Stimulated activated CD4-positive, alpha-beta T cell treated with anti-CD3 and anti-CD28 coated beads, Interleukin-1b, Interleukin-23, amount 100 ng/mL, for 24 hours (primary cell): ENCODE measurements at regions not wholly inside any gene's neighbourhood (a gene's known extent, or its start where the extent isn't known, plus 50 kb on each side); places are given as distances from the start of the nearest gene placed in this dataset.

ENCODE experiments used
- DNase-seq, 4 experiments: peaks; one replicate each; pipeline ENCODE4 v3.0.0-alpha.2; 2020; ENCODE audit warnings: low read depth in 4 of 4, low spot score in 1 of 4

GRCh38 chr2:5370158-5370557 is 322.0 kb upstream of the SOX11 start:
- DNase-seq = no peak

- no peak for DNase-seq
These were observed 320.0 kb upstream of the SOX11 start for GRCh38 chr2:5372141-5372540.

GRCh38 chr2:5373200-5373599 is 319.0 kb upstream of the SOX11 start:
- no peak for DNase-seq

GRCh38 chr2:5374762-5375161 is 317.4 kb upstream of the SOX11 start:
- no peak for DNase-seq

GRCh38 chr2:5377323-5377722 is 314.9 kb upstream of the SOX11 start:
- DNase-seq = no peak

DNA sequence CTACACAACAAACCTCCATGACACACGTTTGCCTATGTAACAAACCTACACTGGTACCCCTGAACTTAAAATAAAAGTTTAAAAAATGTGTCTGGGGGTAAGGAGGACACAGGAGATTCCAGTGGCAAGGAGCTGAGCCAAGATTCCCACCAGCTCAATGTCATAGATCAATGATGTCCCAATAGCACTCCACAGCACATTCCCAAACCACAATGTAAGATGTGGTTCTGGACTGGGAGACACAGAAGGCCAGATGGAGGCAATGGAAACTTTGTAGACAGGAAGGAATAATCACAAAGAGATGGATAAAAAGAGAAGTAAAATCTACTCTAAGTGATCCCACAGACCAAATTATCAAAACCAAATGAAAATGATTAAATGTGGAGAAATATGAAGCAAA is 312.4 kb upstream of the SOX11 start:
- DNase-seq = no peak

DNA sequence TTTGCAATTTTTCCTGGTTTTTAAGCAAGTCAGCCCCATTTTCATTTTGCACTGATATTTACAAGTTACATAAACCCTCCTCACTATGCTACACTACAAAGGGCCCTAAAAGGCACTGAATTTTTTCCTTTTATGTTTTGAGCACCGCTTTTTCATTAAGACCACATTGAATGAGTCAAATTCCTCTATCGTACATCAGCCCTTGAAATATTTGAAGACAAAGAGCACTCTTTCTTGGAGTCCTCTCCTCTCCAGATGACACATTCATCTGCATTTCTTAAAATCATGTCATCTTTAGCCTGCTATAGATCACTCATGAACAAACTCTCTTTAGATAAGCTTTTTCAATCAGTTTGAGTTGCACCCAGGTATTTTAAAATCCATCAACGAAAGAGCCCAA is 306.6 kb upstream of the SOX11 start:
- no peak for DNase-seq

DNA sequence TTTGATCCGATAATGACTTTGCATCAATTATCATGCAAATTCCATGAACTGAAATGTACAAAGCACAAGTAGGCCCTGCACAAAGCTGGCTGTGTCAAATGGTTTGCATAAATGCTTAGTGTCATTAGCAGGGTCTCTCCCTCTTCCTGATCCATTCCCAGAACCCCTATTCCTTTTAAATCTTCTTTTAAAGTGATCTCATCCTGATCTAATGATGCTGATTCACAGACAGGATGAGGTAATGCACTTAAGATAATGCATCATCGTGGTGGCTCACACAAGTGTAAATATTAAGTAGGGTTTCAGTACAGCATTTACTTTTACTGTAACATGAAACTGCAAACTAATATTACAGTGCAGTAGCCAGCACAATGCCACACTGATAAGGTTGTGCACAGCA is 304.8 kb upstream of the SOX11 start:
- DNase-seq = no peak

DNA sequence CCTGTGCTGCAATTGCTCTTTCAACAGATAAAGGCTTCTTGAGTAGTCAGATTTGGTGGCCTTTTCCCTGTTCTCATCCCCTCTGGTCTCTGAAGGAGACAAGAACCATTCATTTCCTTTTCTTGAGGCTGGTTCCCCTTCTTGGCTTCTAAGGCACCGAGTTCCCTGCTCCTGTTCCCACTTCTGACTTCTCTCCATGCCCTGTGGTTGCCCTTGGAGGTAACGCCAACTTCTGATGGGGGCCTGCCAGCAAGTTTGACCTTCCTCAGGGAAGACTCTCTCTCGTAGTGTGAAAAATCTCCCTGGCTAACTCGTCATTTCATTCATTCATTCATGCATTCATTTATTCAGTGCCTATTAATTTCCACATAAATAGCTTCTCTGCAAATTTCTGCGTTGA is 302.4 kb upstream of the SOX11 start:
- DNase-seq = no peak

DNA sequence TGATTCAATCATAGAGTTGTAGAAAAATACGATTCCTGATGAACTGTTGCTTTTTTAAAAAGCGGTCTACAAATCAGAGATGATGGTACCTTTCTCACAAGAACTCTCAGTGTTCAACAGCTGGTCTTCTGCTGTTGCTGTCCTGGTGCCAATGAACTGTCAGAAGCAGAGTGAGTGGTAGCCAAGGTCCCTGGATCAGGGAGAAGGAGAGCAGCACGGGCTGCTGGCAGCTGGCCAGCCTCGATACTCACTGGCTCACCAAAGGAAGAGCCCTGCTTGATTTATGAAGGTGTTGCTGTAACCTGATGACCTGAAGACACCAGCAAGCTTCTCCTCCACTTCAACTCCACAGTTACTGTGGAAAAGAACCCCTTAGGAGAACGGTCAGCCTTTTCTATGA is 300.8 kb upstream of the SOX11 start:
- no peak for DNase-seq

DNA sequence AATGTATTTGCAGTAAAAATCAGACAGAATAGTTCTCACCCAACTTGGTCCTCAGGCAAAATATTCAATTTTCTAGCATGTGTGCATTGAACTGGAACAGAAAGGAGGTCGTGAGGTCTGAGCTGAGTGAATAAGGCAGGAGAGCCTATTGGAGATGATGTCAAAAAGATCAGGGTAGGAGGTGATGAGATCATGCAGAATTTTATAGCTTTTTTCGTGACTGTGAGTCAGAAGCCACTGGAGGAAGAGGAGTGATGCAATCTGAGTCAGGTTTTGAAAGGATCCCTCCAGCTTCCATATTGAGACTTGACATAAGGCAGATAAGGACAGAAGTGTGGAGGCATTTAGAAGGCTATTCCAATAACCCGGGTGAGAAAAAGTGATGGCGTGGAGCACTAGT is 299.5 kb upstream of the SOX11 start:
- DNase-seq = no peak

DNA sequence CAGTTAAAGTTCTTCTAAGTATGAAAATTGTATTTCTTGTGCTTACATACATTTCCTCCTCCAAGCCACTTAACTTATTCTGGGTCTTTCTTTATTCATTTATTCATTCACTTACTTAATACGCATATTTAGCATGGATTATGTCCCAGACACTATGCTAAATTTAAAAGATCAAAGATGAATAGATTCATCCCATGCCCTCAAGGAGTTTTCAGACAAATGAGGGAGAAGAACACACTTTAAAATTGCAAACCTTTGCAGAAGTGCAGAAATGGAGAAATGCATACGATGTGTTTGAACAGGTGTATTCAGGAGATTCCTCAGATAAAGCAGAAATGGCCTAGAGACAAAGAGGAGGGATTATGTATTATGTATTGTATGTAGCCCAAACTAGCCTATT is 298.7 kb upstream of the SOX11 start:
- DNase-seq = no peak

- DNase-seq = no peak
These were observed 298.0 kb upstream of the SOX11 start for GRCh38 chr2:5394223-5394622.

GRCh38 chr2:5401115-5401657 is 291.0 kb upstream of the SOX11 start:
- no peak for DNase-seq

DNA sequence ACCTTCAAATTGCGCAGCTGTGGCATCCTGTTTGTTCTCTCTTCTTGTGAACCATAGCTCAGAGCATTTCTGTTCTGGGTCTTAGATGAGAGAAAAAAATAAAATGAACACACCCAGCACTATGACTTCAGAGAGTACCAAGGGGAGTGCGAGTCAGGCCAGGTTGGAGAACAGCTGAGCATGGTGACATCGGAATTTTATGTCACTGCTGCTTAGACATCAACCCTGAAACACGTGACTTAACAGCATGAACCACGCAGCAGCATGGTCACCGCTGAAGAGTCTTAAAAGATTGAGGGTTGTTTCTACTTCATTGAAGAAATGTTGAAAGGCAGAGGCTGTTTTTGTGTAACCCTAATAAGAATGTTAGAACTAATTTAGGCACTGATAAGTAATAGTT is 288.8 kb upstream of the SOX11 start:
- DNase-seq = no peak

- DNase-seq = no peak
These were observed 282.2 kb upstream of the SOX11 start for GRCh38 chr2:5409898-5410381.

DNA sequence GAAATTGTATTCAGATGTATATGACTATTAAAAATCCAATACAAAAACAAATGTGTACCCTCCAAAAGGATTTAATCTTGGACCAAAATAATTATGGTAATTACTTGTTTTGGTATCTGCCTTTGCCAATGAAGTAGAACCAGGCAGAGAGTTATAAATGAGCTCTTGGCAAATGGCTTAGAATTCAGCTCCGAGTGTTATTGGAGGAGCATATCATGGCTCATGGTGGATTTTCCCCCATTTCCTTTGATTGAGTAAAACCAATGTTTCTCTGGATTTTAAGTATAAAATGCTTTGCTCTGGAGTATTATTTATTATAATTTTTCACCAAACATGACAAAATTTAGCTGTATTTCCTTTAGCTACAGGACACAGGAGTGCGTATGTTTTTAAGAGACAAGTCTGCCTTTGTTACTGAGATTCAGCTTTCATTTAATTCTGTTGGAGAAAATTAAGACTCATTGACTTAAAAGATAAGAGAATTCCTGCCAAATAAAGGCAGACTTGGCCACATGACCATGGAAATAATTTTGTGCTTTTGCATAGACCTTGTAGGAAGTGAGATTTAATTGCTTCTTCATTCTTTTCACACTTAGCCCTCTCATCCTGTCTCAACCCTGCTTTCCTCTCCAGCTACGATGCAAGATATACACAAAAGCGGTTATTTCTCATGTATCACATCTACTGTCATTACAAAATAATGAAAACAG is 281.0 kb upstream of the SOX11 start:
- no peak for DNase-seq

- no peak for DNase-seq
These were observed 280.2 kb upstream of the SOX11 start for GRCh38 chr2:5412001-5412400.

DNA sequence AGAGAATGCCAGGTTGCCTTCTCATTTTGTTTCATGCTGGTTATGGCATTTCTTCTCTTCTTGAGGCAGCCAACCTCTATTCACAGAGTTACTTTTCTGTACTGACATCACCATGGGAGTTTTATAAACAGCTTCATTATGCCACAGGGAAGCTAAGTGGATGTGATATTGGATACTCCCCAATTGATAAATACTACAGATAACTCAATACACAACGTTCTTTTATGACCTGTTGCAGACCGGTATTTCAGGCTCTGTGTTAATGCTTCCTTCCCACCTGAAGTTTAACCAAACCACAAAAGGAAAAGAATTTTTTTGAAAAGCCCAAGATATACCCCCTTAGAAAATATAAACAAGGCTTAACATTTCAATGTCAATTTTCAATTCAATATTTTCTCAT is 258.3 kb upstream of the SOX11 start:
- DNase-seq = no peak

DNA sequence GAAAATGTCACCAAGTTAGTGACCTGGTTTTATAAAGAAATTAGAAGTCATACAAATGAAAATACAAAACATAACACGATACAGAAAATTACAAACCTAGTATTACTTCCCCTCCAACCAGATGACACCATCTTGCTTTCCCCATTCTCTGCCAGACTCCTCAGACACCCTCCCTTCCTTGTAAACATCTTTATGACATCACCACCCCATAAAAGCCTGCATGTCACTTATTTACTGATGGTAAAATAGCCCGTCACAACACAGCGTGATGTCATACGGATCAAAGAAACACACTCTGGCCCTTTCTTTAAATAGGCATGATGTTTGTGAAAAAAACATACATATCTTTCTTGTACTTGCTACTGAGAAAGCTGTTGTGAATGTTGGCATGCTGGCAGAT is 254.8 kb upstream of the SOX11 start:
- no peak for DNase-seq

GRCh38 chr2:5440174-5440573 is 252.0 kb upstream of the SOX11 start:
- no peak for DNase-seq

- no peak for DNase-seq
These were observed 249.4 kb upstream of the SOX11 start for GRCh38 chr2:5442736-5443135.

GRCh38 chr2:5444168-5444567 is 248.0 kb upstream of the SOX11 start:
- no peak for DNase-seq
